Esophagus muscularis mucosa (tissue), 4 donors: ENCODE measurements at regions not wholly inside any gene's neighbourhood (a gene's known extent, or its start where the extent isn't known, plus 50 kb on each side); places are given as distances from the start of the nearest gene placed in this dataset.

Experiments
- CTCF ChIP-seq, 3 experiments: fragments of 200-600 bp in 2 of 3; fragments of 450-650 bp in 1 of 3; sonication (generic) in 2 of 3; IDR thresholded peaks; one replicate each; pipeline ENCODE4 v1.5.1; 2017 to 2019; ENCODE audit warnings: antibody characterized with exemption in 3 of 3, mild to moderate bottlenecking in 2 of 3, moderate library complexity in 1 of 3
- EP300 ChIP-seq: sonication (generic); formaldehyde crosslinking; IDR thresholded peaks from one replicate; pipeline ENCODE4 v1.6.1; 2017; ENCODE audit warnings: antibody characterized with exemption
- POLR2A ChIP-seq: fragments of 450-650 bp; IDR thresholded peaks from one replicate; pipeline ENCODE4 v1.6.1; 2017; ENCODE audit warnings: antibody characterized with exemption, moderate library complexity, mild to moderate bottlenecking, low read depth
- POLR2AphosphoS5 ChIP-seq, 2 donors: sonication (generic); formaldehyde crosslinking; IDR thresholded peaks; one replicate each; pipeline ENCODE4 v1.6.1; 2017; ENCODE audit warnings: antibody characterized with exemption in 2 of 2

GRCh38 chr1:99171184-99171813, 93.0 kb upstream of the PLPPR4 start:
- no peak for TF ChIP-seq POLR2A
- TF ChIP-seq CTCF (IDR thresholded peaks at IDR 0.05): no peak
- no peak for TF ChIP-seq POLR2AphosphoS5 (IDR thresholded peaks at IDR 0.05)
- TF ChIP-seq EP300: no peak
